ENCODE measurements at regions not wholly inside any gene's neighbourhood (a gene's known extent, or its start where the extent isn't known, plus 50 kb on each side); places are given as distances from the start of the nearest gene placed in this dataset.

- TF ChIP-seq, protein P1, sequence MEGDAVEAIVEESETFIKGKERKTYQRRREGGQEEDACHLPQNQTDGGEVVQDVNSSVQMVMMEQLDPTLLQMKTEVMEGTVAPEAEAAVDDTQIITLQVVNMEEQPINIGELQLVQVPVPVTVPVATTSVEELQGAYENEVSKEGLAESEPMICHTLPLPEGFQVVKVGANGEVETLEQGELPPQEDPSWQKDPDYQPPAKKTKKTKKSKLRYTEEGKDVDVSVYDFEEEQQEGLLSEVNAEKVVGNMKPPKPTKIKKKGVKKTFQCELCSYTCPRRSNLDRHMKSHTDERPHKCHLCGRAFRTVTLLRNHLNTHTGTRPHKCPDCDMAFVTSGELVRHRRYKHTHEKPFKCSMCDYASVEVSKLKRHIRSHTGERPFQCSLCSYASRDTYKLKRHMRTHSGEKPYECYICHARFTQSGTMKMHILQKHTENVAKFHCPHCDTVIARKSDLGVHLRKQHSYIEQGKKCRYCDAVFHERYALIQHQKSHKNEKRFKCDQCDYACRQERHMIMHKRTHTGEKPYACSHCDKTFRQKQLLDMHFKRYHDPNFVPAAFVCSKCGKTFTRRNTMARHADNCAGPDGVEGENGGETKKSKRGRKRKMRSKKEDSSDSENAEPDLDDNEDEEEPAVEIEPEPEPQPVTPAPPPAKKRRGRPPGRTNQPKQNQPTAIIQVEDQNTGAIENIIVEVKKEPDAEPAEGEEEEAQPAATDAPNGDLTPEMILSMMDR (IDR thresholded peaks at IDR 0.05): no peak
- TF ChIP-seq SREBF2 (IDR thresholded peaks at IDR 0.05) (no peak), RFX5 (IDR thresholded peaks at IDR 0.05) (no peak), FOSL2 (IDR thresholded peaks at IDR 0.05) (no peak), FOSL2 (CRISPR knock-in tag; IDR thresholded peaks at IDR 0.05) (no peak), MAFK (IDR thresholded peaks at IDR 0.05; ENCODE audit: partially characterized antibody) (no peak), BCL3 (IDR thresholded peaks at IDR 0.05) (no peak), RNF2 (IDR thresholded peaks at IDR 0.05; ENCODE audit: borderline replicate concordance, low read depth) (no peak), JUN (IDR thresholded peaks at IDR 0.05) (no peak)
These were observed 625.5 kb upstream of the TENM4 start for GRCh38 chr11:80066291-80066690.
